A673 (cell line): ENCODE measurements at regions not wholly inside any gene's neighbourhood (a gene's known extent, or its start where the extent isn't known, plus 50 kb on each side); places are given as distances from the start of the nearest gene placed in this dataset.

ENCODE experiments used
- BruUV-seq: library from RNA; stranded (reverse); fragments of 400-500 nt; replicated peaks from 2 replicates; lab custom pipeline; 2021; lab: Mats Ljungman, UMichigan
- CTCF ChIA-PET: fragments of 300-600 bp; sonication (Branson Sonifier 250); formaldehyde crosslinking; loops from one replicate; lab custom pipeline; 2022; ENCODE audit warnings: antibody characterized with exemption; lab: Charles Lee
- POLR2A ChIA-PET: fragments of 300-600 bp; sonication (Branson Sonifier 250); formaldehyde crosslinking; loops from one replicate; lab custom pipeline; 2022; ENCODE audit warnings: antibody characterized with exemption; ENCODE audit not compliant: low non-redundant PET; lab: Charles Lee
- DNase-seq: peaks from one replicate; pipeline ENCODE4 v3.0.0-alpha.2; 2015; ENCODE audit warnings: low spot score
- H3K27ac ChIP-seq: fragments of 200-600 bp; sonication (generic); 2 replicates; pipeline ENCODE4 v1.5.1; 2016; ENCODE audit warnings: mixed run types, low read depth, mild to moderate bottlenecking, mixed read lengths, antibody characterized with exemption, low read length; ENCODE audit not compliant: poor library complexity, severe bottlenecking
- H3K27me3 ChIP-seq: fragments of 200-600 bp; sonication (generic); replicated peaks from 2 replicates; pipeline ENCODE4 v1.6.1; 2017; ENCODE audit warnings: mixed run types, low read depth, mild to moderate bottlenecking, mixed read lengths, antibody characterized with exemption, low read length; ENCODE audit not compliant: insufficient read depth, poor library complexity
- H3K36me3 ChIP-seq: fragments of 200-600 bp; sonication (generic); 2 replicates; pipeline ENCODE4 v1.6.1; 2016; ENCODE audit warnings: mixed run types, mild to moderate bottlenecking, mixed read lengths, antibody characterized with exemption, low read length; ENCODE audit not compliant: insufficient read depth, poor library complexity, severe bottlenecking
- H3K4me1 ChIP-seq: fragments of 200-600 bp; sonication (generic); 2 replicates; pipeline ENCODE4 v1.6.1; 2017; ENCODE audit warnings: mixed run types, mild to moderate bottlenecking, mixed read lengths, antibody characterized with exemption, low read length; ENCODE audit not compliant: insufficient read depth, poor library complexity, severe bottlenecking
- H3K4me3 ChIP-seq: fragments of 200-600 bp; sonication (generic); 2 replicates; pipeline ENCODE4 v1.5.1; 2016; ENCODE audit warnings: low read depth, mixed run types, mild to moderate bottlenecking, mixed read lengths, low read length; ENCODE audit not compliant: poor library complexity, severe bottlenecking
- H3K9me3 ChIP-seq: fragments of 200-600 bp; sonication (generic); 2 replicates; pipeline ENCODE4 v1.6.1; 2016; ENCODE audit warnings: mixed run types, low read depth, mild to moderate bottlenecking, mixed read lengths, antibody characterized with exemption, low read length; ENCODE audit not compliant: poor library complexity, severe bottlenecking
- EZH2 ChIP-seq: fragments of 200-600 bp; sonication (generic); IDR thresholded peaks from 2 replicates; pipeline ENCODE4 v1.6.1; 2017; ENCODE audit warnings: borderline replicate concordance, low read depth, mild to moderate bottlenecking, mixed read lengths, antibody characterized with exemption, low read length; ENCODE audit not compliant: poor library complexity, severe bottlenecking
- intact Hi-C: fragments of 100-400 bp; cut with micrococcal nuclease; formaldehyde crosslinking; loops from one replicate; pipeline ENCODE4 v1.10.0; 2022; ENCODE audit not compliant: unreplicated experiment
- TF ChIP-seq, protein P1 (sequence below): fragments of 300-800, 200-600 bp; sonication (generic); conservative IDR thresholded peaks from 2 replicates; pipeline ENCODE4 v1.5.1; 2017; ENCODE audit warnings: low read depth, mild to moderate bottlenecking, antibody characterized with exemption, low read length, moderate library complexity, mixed read lengths

DNA sequence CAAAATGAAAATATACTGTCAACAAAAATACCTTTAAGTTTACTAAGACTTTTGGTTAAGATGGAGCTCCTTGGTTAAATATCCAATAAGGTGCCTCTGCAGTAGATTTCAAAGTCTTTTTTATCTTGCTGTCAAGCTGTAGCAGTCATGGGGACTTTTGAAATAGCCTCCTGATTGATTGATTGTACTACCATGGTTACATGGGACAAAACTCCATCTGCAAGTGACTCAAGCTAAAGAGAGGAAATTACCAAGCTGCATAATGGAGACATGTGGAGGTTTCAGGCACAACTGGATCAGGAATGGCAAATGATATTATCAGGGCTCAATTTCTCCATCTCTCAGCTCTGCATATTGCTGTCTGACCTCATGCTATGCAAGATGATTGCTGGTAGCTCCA lies 73.4 kb upstream of the ST8SIA3 start:
- Histone ChIP-seq H3K4me1 (no peaks in the 10 kb centered on the region), H3K36me3 (no peaks in the 10 kb centered on the region), H3K4me3 (no peak overlapping the region), H3K27me3 (peaks cover 21% of the 10 kb centered on the region), H3K9me3 (no peaks in the 10 kb centered on the region), H3K27ac (no peak overlapping the region)
- ChIA-PET POLR2A (no interaction called here), CTCF (no interaction called here)
- TF ChIP-seq, protein P1, sequence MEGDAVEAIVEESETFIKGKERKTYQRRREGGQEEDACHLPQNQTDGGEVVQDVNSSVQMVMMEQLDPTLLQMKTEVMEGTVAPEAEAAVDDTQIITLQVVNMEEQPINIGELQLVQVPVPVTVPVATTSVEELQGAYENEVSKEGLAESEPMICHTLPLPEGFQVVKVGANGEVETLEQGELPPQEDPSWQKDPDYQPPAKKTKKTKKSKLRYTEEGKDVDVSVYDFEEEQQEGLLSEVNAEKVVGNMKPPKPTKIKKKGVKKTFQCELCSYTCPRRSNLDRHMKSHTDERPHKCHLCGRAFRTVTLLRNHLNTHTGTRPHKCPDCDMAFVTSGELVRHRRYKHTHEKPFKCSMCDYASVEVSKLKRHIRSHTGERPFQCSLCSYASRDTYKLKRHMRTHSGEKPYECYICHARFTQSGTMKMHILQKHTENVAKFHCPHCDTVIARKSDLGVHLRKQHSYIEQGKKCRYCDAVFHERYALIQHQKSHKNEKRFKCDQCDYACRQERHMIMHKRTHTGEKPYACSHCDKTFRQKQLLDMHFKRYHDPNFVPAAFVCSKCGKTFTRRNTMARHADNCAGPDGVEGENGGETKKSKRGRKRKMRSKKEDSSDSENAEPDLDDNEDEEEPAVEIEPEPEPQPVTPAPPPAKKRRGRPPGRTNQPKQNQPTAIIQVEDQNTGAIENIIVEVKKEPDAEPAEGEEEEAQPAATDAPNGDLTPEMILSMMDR, result no peak
- no peak for TF ChIP-seq EZH2
- intact Hi-C loops, result no loop called here
- DNase-seq, result no peak
- no TSS peak for BruUV-seq

DNA sequence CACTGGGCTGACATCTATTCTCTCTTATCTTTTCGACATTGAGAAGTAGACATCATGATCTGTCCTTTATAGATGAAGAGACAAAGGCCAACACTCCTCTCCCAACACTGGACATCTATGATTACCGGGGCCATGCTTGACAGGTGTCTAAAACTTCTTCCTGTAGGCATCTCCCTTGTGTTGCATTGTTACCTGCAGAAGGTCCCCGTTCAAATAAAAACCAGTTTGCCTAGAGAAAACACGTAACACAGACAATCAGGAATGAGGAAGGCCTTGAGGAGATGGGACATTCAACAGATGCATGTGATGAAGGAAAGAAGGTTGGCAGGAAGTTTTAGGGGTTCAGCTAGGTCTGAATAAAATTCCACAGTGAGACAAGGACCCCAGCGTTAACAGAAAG lies 70.8 kb upstream of the ST8SIA3 start:
- no peak overlapping the region for H3K4me3 ChIP-seq
- intact Hi-C loops, result no loop called here
- H3K4me1 ChIP-seq, result no peaks in the 10 kb centered on the region
- peaks cover 7% of the 10 kb centered on the region for H3K27me3 ChIP-seq
- no TSS peak for BruUV-seq
- no peaks in the 10 kb centered on the region for H3K9me3 ChIP-seq
- CTCF ChIA-PET, result interaction anchor here (0.6 kb wide), 1 partner anchor 483 kb away, joined by 3 read pairs; no protein-coding TSS in a partner anchor
- DNase-seq, result no peak
- POLR2A ChIA-PET, result no interaction called here
- H3K27ac ChIP-seq, result no peak overlapping the region
- no peak for TF ChIP-seq EZH2
- no peaks in the 10 kb centered on the region for H3K36me3 ChIP-seq

DNA sequence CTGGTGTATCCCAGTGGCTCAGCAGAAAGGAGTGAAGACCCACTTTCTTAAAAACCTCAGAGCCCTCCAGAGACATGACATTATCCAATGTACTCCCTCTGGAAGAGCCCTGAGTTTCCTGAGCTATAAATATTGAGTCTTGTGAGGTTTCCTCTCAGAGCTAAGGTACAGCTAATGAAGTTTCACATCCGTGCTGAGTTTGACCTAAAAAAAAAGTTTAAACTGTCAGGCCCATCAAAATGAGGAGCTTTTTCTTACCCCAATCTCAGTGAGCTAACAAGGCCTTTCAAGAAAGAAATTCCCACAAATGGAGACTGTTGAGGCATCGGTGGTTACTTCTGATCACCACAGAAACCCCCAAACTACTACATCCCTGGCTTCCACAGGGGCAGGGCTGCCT lies 65.4 kb upstream of the ST8SIA3 start:
- H3K9me3 ChIP-seq, result peaks cover 4% of the 10 kb centered on the region
- H3K4me1 ChIP-seq, result no peaks in the 10 kb centered on the region
- no peaks in the 10 kb centered on the region for H3K36me3 ChIP-seq
- intact Hi-C loops, result no loop called here
- peaks cover 11% of the 10 kb centered on the region for H3K27me3 ChIP-seq
- DNase-seq, result no peak
- CTCF ChIA-PET, result no interaction called here
- TF ChIP-seq, protein P1, result no peak
- no peak for TF ChIP-seq EZH2
- BruUV-seq, result no TSS peak
- no peak overlapping the region for H3K27ac ChIP-seq
- H3K4me3 ChIP-seq, result no peak overlapping the region
- POLR2A ChIA-PET, result no interaction called here

DNA sequence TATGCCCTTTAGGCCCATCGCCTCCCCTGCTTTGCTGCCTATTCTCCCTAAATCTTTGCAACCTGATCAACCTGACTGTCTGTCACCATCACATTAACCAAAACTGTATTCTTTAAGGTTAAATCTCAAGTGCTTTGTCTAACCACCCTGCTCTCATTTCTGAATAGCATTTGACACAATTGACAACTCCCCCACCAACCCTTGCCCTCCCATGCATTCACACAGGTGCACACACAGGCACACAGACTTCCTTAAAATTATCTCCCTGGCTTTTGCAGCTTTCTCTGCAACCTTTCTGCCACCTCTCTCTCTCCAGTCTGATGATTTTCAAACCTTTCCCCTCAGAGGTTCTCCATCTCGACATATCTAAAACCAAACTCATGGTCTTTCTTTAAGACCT lies 64.6 kb upstream of the ST8SIA3 start:
- POLR2A ChIA-PET, result no interaction called here

More for the DNA sequence above, 64.6 kb upstream of the ST8SIA3 start:
- no peak overlapping the region for H3K4me3 ChIP-seq
- no peaks in the 10 kb centered on the region for H3K4me1 ChIP-seq
- peaks cover 4% of the 10 kb centered on the region for H3K9me3 ChIP-seq
- no peak overlapping the region for H3K27ac ChIP-seq
- no peak for TF ChIP-seq EZH2
- no peak for DNase-seq
- peaks cover 19% of the 10 kb centered on the region for H3K27me3 ChIP-seq
- BruUV-seq, result no TSS peak
- CTCF ChIA-PET, result no interaction called here
- H3K36me3 ChIP-seq, result no peaks in the 10 kb centered on the region
- intact Hi-C loops, result no loop called here
